Chondrocyte (in vitro differentiated cells): ENCODE measurements at regions not wholly inside any gene's neighbourhood (a gene's known extent, or its start where the extent isn't known, plus 50 kb on each side); places are given as distances from the start of the nearest gene placed in this dataset.

Source experiments
- DNase-seq: peaks from one replicate; pipeline ENCODE4 v3.0.0; 2021; ENCODE audit warnings: mixed read lengths, low spot score
- H3K27ac Mint-ChIP-seq: one replicate; pipeline ENCODE4 v1.8.0; 2021; ENCODE audit warnings: mild to moderate bottlenecking, moderate library complexity, mixed read lengths; ENCODE audit not compliant: unreplicated experiment
- H3K27me3 Mint-ChIP-seq: 2 replicates; pipeline ENCODE4 v1.8.0; 2021; ENCODE audit warnings: low read depth, mixed read lengths
- H3K36me3 Mint-ChIP-seq: 2 replicates; pipeline ENCODE4 v1.8.0; 2021; ENCODE audit warnings: low read depth, mixed read lengths
- H3K4me1 Mint-ChIP-seq: 2 replicates; pipeline ENCODE4 v1.8.0; 2021; ENCODE audit warnings: low read depth, mild to moderate bottlenecking, mixed read lengths
- H3K4me3 Mint-ChIP-seq: one replicate; pipeline ENCODE4 v1.8.0; 2021; ENCODE audit warnings: mild to moderate bottlenecking, moderate library complexity, mixed read lengths; ENCODE audit not compliant: unreplicated experiment
- H3K9me3 Mint-ChIP-seq: 2 replicates; pipeline ENCODE4 v1.8.0; 2021; ENCODE audit warnings: low read depth, mixed read lengths
- TF ChIP-seq, protein P1 (sequence below): fragments of 200-600 bp; sonication (generic); IDR thresholded peaks from 2 replicates; pipeline ENCODE4 v1.5.0; 2021; ENCODE audit warnings: antibody characterized with exemption, mild to moderate bottlenecking, moderate library complexity

DNA sequence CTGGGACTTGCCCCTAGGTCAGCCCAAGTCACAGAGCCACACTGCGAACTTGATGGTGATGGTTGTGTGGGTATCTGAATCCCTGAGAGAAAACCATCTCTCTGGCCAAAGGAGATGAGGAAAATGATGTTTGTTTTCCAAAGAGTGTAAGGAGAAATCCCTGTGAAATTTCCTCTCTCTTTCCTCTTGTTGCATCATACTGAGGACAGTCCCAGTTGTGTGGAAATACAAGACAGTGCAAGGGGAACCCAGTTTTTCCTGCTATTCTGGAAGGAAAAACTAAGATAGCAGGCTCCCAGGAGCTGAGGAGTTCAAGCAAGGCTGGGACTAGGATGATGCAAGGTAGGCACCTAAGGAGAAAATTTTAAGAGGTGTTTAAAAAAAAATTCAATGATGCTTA, 86.8 kb upstream of the TOM1L1 start:
- Mint-ChIP-seq H3K4me3 (no peak overlapping the region), H3K4me1 (no peaks in the 10 kb centered on the region), H3K36me3 (no peaks in the 10 kb centered on the region), H3K9me3 (peaks cover 2% of the 10 kb centered on the region), H3K27ac (no peak overlapping the region), H3K27me3 (peaks cover 2% of the 10 kb centered on the region)
- TF ChIP-seq, protein P1, sequence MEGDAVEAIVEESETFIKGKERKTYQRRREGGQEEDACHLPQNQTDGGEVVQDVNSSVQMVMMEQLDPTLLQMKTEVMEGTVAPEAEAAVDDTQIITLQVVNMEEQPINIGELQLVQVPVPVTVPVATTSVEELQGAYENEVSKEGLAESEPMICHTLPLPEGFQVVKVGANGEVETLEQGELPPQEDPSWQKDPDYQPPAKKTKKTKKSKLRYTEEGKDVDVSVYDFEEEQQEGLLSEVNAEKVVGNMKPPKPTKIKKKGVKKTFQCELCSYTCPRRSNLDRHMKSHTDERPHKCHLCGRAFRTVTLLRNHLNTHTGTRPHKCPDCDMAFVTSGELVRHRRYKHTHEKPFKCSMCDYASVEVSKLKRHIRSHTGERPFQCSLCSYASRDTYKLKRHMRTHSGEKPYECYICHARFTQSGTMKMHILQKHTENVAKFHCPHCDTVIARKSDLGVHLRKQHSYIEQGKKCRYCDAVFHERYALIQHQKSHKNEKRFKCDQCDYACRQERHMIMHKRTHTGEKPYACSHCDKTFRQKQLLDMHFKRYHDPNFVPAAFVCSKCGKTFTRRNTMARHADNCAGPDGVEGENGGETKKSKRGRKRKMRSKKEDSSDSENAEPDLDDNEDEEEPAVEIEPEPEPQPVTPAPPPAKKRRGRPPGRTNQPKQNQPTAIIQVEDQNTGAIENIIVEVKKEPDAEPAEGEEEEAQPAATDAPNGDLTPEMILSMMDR = no peak
- DNase-seq = no peak

DNA sequence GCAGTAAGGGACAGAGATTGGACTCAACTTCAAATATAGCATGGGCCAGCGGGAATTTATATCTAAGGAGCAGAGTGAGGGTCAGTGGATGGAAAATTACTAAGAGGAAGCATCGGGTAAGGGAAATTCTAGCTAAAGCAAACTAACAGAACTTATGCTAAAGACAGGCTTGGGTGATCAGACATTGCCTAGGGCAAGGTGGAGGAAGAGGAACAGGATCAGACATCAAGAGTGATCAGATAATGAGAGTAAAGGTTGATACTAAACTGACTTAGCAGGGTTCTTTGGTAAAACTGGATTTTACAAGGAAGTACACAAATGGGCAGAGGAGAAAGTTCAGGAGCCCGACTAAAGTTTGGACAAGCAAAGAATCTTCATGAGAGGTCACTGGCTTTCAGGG, 86.3 kb upstream of the TOM1L1 start:
- no peaks in the 10 kb centered on the region for H3K36me3 Mint-ChIP-seq
- TF ChIP-seq, protein P1 = no peak

DNA sequence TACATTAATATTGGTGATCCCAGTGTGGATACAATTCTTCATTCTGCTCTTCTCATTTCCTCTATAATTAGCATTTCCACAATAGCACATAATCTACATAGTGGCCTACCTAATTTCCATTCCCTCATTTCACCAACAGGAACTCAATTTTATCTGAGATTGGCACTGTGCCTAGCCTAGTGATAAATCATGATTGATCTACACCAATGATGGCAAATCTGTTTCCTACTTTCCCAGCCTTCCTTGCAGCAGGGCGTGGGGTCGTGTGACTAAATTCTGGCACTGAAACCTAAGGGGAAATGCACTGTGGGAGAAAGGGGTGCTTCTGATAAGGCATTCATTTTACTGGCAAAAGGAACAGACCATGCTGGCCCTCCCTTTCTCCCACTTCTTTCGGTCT, 66.6 kb upstream of the TOM1L1 start:
- TF ChIP-seq, protein P1 = no peak
- no peaks in the 10 kb centered on the region for H3K9me3 Mint-ChIP-seq
- no peaks in the 10 kb centered on the region for H3K36me3 Mint-ChIP-seq

More for the DNA sequence above, 86.3 kb upstream of the TOM1L1 start:
- H3K4me3 Mint-ChIP-seq = no peak overlapping the region
- peaks cover 2% of the 10 kb centered on the region for H3K9me3 Mint-ChIP-seq
- H3K27ac Mint-ChIP-seq = no peak overlapping the region
- no peak for DNase-seq
- H3K4me1 Mint-ChIP-seq = no peaks in the 10 kb centered on the region
- peaks cover 2% of the 10 kb centered on the region for H3K27me3 Mint-ChIP-seq

DNA sequence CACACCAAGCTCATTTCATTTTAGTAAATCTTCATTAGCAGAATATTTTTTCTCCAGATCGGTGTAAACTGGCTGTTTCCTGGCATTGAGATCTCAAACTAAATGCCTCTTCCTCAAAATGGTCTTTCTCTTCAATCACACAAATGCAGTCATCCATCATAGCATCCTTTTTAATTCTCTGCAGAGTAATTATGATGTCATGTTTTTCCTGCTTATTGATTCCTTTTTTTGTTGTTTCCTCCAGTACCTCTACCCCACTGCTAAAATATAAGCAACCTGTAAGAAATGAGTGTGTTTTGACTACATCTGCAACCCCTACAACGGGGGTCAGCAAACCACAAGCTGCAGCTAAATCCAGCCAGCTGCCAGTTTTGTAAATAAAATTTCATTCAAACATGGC, 65.6 kb upstream of the TOM1L1 start:
- TF ChIP-seq, protein P1 = no peak
- Mint-ChIP-seq H3K4me1 (no peaks in the 10 kb centered on the region), H3K36me3 (no peaks in the 10 kb centered on the region), H3K4me3 (no peak overlapping the region), H3K9me3 (no peaks in the 10 kb centered on the region), H3K27ac (no peak overlapping the region), H3K27me3 (peaks cover 1% of the 10 kb centered on the region)
- DNase-seq = no peak

More for the DNA sequence above, 66.6 kb upstream of the TOM1L1 start:
- H3K27ac Mint-ChIP-seq = no peak overlapping the region
- H3K4me3 Mint-ChIP-seq = no peak overlapping the region
- no peaks in the 10 kb centered on the region for H3K4me1 Mint-ChIP-seq
- peaks cover 4% of the 10 kb centered on the region for H3K27me3 Mint-ChIP-seq
- no peak for DNase-seq

DNA sequence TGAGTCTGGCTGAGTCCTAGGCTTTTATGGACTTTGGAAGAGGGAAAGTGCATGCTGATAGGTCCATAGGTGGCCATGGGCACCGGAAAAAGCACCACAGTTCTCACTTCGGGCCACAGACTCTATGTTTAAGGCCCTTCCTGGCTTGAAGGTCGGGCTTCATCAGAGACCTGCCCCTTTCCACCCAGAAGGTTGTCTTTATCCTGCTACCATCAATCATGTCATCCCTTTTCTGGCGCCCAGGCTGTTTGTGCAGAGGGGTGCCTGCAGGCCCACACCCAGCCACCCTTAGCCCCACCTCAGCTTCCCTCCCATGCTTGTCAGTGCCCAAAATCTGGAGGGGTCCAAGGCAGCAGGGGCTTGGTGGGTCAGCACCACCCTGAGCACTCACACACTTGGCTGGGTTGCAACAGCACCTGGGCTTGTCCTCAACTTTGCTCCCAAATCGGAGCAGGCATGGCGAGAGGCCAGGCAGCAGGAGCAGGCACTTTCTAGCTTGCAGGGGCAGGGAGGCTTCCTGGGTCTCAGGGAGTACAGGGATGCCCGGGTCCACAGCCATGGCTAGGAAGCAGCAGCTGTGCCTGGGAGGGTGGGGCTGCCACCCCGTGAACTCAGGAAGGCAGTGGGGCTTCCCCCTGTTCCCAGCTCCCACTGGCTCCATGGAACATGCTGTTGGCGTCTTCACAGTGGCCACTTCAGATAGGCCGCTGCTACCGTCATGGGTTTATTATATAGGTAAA, 63.8 kb upstream of the TOM1L1 start:
- no peak overlapping the region for H3K27ac Mint-ChIP-seq
- H3K4me3 Mint-ChIP-seq = no peak overlapping the region
- H3K9me3 Mint-ChIP-seq = no peaks in the 10 kb centered on the region
- H3K4me1 Mint-ChIP-seq = no peaks in the 10 kb centered on the region
- TF ChIP-seq, protein P1 = no peak
- DNase-seq = no peak
- no peaks in the 10 kb centered on the region for H3K27me3 Mint-ChIP-seq
- no peaks in the 10 kb centered on the region for H3K36me3 Mint-ChIP-seq
